GM21515 (cell line): ENCODE measurements at regions not wholly inside any gene's neighbourhood (a gene's known extent, or its start where the extent isn't known, plus 50 kb on each side); places are given as distances from the start of the nearest gene placed in this dataset.
A peak's percentile ranks its signal among the peaks of the same experiment; 100 is the strongest.
"Not testable (repeated sequence)": the region's sequence is repeated elsewhere in the genome, so short reads cannot be mapped to it uniquely, and the experiment has no call there.

Experiments
- ATAC-seq: cut with Tn5 transposase; IDR thresholded peaks from one replicate; pipeline ENCODE4 v1.9.1; 2021; ENCODE audit not compliant: unreplicated experiment

DNA sequence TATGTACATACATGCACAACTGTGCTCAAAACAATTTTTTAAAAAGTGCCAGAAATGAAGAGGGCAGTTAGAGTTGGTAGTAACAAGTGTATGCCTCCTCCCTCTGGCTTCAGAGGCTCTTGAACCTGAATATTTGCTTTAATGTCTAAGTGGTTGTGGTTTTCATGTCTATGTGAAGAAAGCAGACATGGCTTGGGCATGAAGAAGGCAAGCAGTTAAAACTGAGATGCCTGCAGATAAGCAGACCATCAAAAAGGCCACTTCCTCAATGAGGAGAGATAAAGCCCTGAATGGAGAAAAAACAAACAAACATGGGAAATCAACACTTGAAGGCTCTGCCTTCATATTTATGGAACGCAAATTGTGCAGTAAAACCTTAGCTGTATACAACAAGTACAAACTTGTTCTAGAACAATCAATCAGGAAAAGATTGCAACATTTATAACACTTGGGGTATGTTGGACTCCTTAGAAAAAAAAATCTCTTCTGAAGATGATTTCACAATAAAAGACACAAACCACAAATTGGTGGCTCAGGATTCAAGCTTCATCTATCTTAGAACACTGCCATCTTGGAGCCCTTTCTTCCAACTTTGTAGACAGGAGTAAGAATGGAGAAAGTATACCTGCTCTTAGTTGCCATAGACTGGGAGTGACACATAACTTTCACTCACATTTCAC, 52.7 kb upstream of the PLA2G4A start:
- ATAC-seq = no peak

DNA sequence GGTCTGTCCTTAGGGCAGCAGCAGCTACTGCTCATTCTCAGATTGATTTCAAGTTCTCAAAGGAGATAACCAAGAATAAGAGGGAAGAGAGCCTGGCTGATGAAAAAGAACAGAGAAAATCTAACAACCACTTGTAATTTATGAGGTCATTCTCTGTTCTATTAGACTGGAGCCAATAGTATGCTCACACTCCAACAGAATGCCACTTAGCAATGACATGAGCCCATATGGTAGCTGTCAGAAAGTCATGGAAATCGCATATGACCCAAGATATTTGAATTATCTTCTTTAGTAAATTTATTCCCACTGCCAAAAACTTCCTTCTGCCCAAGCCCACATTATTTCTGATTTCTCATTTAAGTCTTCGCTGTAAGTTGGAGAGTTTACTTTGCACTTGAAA, 53.7 kb upstream of the PLA2G4A start:
- ATAC-seq = no peak

DNA sequence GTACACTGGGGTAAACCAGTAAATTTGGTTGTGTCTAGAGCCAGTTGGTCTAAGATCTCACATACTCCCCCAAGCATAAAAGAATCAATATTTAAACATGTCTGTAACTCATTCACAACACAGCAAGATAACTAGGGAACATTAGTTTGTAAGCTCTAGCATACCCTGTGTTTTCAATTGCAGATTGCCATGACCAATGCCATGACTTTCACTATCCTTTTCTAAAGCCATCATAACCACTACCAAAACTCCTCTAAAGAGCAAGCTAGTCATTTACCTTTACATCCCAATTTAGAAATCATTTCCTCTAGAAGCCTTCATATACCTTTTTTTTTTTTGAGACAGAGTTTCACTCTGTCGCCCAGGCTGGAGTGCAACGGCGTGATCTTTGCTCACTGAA, 56.5 kb upstream of the PLA2G4A start:
- ATAC-seq = no peak

DNA sequence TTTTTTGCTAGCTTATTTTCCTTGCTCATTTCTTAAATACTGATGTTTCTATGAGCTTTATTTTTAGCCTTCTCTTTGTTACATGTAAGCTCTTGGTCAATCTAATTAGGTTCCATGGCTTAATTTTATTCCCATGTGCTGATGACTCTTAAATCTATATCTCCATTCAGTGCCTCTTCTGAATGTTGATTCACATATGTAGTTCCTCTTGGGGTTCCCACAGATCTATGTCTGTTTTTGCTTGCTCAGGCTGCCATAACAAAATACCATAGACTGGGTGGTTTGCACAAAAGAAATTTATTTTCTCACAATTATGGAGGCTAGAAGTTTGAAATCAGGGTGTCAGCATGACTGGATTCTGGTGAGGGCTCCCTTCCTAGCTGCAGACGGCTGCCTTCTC, 58.3 kb upstream of the PLA2G4A start:
- ATAC-seq = no peak

DNA sequence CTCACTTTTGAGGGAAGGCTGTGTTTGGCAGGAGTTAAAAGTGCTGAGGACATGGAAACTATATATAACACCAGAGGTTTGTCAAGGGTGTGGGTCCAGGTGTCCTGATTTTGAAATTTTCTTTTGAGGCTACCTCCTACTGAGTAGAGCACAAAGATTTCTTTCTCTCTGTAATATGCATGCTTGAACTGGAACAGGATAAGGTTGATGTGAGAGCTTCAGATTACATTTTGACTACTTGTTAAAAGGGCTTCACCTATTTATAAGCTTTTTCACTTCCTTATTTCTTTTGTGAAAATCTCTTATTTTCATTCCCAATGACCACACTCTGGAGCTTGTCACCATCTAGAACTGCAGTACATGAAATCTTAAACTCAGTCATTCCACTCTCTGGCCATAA, 59.8 kb upstream of the PLA2G4A start:
- ATAC-seq = peak; percentile 90

DNA sequence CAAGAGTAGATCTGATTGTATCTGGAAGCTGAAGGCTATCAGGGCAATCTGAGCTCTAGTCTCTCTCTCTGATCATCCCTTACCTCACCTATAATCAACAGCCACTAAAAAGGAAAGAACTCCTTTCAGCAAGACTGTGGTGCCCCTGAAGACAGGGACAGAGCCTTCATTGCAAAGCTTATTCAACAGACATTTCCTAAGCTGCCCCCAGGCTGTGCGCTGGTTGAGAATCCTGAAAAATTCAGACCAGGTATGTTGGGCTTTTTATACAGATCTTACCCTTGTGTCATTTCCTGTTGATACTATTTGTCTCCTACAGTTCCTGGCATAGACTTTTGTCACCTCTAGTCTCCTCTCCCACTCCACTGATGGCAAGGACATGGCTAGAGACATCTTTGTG, 63.3 kb upstream of the PLA2G4A start:
- no peak for ATAC-seq

DNA sequence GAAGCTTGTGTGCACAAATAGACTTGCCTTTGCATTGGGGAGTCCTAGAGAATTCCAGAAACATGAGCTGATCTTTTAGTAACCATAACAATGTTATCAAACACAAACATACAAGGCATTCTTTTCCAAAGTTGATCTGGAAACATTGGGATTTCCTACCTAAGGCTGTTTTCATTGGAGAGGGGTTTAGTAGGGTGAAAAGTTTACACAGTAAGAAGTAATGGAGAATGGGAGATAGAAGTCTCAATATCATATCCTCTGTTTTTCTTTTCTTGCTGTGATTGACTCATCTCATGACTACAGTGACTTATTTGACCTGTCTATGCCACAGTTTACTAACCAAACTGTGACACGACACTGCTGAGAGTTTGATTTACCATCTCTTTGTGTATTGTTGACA, 65.6 kb upstream of the PLA2G4A start:
- peak; percentile 56 for ATAC-seq

DNA sequence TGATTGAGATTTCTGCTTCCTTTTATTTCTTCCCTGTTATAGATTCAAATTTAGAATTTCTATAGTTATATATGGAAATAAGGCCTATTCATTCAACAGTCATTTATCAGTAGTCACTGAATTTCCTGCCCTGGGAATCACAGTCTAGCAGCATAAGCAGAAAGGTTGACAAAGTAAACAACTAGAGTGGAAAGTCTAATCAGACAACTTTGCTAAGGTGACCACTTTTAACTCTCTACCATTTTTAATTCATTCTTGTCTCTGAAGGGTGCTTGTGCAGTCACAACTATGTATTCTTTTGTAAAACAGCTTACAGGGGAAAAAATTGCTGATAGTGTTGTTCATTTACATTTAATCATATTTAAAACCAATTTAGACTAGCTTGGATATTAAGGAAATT, 66.1 kb upstream of the PLA2G4A start:
- ATAC-seq = no peak

DNA sequence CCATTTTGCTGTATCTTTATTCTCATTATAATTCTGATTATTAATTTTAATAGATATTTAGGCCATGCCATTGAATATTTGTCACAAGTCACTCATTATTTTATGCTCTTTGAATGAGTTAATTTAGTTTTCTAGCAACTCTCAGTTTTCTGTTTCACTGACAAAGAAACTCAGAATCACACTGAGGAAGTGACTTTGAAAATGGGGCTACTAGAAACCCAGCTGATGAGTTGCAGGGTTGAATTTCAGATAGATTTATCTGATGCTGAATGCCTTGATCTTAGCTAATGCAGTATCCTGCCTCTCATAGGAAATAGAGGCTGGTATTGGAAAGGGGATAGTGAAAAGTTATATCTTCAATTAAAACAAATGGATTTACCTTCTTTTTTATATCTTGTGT, 67.4 kb upstream of the PLA2G4A start:
- peak; percentile 74 for ATAC-seq

DNA sequence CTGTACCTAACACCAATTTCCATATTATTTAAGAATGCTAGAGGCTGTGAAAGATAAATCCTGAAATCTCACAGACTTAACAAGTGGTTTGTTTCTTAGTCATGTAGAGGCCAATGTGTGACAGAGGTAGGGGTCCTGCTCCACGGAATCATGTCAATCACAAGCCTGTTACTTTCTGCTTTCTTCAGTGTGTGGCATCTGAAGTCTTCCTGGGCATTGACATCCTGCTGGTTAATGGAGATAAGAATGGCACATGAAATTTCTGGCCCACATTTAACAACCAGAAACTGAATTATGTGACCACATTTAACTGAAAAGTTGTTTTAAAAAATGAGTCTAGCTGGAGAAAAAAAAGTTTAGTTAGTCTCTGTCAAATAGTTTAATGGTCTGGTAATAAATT, 68.3 kb upstream of the PLA2G4A start:
- ATAC-seq = no peak

DNA sequence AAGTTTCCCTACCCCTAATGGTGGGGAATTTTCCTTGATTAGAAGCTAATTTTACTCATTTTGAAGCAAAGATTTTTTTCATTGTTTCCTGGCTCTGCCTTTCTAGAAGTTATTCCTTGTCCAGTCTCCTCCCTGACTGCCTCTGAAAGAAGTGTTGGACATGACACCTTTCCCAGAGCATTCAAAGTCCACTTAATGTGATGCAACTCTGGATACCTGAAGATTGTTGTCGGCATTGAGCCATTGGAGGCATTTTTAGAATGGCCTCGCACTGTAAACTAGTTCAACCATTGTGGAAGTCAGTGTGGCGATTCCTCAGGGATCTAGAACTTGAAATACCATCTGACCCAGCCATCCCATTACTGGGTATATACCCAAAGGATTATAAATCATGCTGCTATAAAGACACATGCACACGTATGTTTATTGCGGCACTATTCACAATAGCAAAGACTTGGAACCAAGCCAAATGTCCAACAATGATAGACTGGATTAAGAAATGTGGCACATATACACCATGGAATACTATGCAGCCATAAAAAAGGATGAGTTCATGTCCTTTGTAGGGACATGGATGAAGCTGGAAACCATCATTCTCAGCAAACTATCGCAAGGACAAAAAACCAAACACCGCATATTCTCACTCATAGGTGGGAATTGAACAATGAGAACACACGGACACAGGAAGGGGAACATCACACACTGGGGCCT, 69.7 kb upstream of the PLA2G4A start:
- ATAC-seq = not testable (repeated sequence)

DNA sequence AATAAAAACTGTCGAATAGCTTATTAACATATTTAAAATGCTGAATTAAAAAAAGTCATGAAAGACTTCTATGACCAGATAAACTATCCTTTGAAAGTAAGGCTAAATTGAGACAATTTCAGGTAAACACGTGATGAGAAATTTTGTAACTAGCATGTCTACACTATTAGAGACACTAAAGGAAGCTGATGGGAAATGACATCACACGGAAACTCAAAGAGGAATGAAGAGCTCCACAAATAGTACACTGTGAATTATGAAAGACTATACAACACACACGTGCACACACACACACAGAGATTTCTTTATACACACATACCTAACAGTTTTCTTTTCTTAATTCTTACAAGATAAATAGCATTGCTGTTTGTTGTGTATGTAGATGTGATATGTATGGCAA, 70.9 kb upstream of the PLA2G4A start:
- no peak for ATAC-seq

DNA sequence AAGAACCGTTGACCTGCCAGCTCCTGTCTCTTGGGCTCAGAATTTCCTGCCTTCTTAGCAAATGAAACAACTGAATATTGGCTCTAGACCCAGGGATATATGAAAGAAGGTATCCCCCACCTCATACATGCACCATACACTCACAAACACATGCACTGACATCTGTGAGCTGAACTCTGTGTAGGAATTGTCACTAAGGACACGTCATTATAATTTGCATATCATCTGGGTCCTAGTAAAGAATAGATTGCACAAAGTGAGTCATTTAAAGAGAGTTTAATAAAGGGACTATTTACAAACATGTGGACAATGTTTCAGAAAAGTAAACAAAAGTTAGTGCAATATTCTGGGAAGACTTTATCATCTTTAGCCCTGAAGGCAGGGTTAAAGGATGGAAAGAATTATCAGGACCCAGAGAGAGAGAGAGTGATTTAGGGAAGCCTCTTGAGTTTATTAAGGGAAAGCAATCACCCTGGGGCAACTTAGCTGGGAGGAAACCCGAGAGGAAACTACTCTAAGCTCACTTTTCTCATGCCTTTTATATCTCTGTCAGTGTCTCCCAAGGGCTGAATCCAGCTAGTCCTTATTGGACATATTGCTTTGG, 74.1 kb upstream of the PLA2G4A start:
- no peak for ATAC-seq

DNA sequence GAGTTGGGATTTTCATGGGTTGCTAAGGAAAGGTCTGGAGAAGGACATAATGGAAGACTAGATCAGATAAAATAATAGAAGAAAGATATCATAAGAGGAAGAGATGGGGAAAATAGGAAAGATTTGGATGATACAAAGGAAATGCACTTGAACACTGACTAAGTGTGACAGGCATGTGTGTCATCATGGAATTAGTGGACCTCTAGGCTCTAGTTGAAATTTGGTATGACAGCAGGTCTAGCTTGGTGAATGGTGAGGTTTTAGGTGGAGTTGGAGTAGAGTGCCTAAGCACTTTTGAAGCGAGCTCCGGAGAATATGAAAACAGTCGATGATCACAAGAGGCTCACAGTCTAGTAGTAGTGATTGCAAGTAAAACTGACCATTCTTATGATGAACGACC, 73.0 kb upstream of the PTGS2 start:
- no peak for ATAC-seq

DNA sequence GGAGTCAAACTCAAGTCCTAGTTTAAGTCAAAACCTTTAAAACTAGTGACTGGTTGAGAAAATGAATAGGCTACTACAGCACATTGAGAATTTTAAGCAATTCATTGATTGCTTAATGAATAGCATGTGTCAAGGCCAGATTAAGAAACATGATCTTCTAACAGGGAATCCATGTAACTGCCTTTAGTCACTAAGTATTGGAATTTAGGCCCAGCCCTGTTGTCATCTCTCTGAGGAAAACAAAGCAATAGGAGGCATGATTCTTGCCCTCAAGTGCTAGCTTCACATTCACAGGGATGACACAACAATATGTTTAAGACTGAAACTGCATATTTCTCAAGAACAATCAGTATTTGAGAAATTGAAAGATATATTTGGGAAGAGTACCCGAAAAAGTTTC, 70.0 kb upstream of the PTGS2 start:
- ATAC-seq = no peak

DNA sequence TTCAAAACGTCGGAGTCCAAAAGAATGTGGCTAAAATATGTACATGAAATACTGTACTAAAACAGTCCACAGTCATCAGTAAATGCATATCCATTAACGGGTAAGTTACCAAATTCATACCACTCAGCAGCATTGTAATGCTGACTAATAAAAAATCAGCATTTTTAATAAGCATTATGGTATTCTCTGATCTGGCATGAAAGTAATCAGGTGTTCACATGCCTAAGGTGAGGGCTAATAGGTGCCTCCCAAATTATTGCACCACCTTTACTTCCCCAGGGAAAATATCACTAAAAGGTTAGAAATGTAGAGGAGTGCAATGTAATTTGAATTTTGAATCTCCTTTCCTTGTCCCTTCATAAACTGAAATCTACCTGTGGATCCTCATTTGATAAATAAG, 69.6 kb upstream of the PTGS2 start:
- ATAC-seq = no peak

DNA sequence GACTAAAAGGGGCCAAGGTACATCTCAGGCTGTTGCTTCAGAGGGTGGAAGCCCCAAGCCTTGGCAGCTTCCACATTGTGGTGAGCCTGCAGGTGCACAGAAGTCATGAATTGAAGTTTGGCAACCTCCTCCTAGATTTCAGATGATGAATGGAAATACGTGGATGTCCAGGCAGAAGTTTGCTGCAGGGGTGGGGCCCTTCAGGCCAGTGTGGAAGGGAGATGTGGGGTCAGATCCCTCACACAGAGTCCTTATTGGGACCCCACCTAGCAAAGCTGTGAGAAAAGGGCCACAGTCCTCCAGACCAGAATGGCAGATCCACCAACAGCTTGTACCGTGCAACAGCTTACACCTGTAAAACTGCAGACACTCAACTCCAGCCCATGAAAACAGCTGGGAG, 67.4 kb upstream of the PTGS2 start:
- no peak for ATAC-seq

DNA sequence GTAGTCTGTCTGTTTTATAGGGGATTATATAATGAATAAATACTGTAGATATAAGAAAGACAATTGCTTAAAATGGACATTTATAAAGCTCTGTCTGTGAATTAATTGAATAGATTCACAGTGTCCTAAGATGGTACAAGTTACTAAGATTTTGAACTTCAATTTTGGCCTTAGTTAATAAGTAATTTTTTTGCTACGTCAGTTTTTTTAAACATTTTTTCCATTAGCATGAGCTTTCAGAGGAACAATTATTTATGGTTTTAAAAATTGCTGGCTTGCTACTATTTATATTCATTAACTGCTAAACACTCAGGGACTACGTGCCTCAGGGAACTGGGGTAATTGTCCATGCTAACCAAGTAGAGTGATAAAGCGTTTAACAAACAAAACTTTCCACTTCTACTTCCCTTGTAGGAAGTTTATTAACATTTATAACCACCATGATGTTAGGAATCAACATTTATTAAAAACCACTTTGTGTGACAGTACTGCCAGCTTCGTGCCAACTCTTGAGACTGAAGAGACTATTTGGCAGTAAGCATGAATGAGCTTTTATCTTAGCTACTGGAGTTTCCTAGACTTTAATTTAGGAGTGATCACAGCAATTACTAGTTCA, 65.4 kb upstream of the PTGS2 start:
- ATAC-seq = no peak

DNA sequence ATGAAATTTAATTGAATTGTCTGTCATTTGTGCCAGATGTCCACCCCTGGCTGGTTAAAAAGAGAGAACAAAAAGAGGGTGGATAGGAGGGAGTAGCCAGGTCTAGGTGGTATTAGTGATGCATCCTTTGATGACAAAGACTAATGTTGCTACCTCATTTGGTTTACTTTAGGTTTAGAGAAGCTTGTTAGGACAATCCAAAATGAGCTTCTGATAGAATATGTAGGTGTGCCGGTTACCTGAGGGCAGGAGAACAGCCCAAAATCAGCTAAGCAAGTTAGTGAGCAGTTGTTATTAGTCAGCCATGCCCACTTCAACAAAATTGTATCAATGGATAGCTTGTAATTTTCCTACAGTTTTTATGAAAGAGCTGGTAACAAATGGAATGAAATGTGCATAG, 61.4 kb upstream of the PTGS2 start:
- no peak for ATAC-seq

DNA sequence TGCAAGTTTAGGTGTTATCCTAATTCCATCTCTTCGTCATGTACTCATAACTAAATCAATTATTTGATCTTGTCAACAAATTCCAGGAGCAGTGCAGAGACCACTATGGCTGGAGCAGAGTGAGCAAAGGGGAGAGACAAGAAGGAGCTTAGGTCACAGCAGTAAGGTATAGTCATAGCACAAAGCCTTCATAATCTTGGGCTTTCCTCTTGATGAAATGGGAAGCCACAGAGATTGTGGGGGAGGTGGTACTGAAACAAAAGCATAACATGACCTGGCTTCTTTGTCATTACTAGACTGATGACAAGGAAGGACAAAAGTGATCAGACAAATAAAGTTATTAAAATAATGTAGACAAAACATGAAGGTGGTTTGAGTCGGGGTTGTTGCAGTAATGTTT, 60.1 kb upstream of the PTGS2 start:
- ATAC-seq = peak; percentile 56

DNA sequence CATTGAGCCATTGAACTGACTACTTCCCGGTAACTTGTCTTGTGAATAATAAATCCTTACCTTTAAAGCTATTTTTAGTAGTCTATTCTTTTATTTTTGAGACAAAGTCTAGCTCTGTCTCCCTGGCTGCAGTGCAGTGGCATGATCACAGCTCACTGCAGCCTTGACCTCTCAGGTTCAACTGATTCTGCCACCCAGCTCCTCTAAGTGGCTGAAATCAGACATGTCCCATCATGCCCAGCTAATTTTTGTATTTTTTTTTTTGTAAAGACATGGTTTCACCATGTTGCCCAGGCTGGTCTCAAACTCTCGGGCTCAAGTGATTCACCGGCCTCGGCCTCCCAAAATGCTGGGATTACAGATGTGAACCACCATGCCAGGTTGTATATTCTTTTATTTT, 59.3 kb upstream of the PTGS2 start:
- ATAC-seq = no peak

DNA sequence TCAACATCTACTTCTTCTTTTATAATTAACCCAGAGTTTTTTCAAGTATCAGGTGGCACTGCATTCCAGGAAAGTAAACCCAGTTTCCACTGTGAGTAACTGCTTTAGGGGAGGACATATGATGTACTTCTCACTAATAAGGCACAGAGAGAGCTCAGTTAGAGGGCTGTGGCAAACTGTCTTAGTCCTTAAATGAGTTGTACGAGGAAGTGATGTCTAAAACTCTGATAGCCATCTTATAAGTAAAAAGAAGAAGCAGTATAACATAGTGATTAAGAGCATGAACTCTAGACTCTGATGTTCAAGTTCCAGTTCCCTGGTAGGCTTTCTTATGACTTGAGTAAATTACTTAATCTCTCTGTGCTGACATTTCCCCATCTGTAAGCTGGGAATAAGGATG, 58.7 kb upstream of the PTGS2 start:
- ATAC-seq = peak; percentile 87
